Spleen (tissue), 11 donors: ENCODE measurements at regions not wholly inside any gene's neighbourhood (a gene's known extent, or its start where the extent isn't known, plus 50 kb on each side); places are given as distances from the start of the nearest gene placed in this dataset.

Experiments used
- DNase-seq: peaks from one replicate; pipeline ENCODE4 v3.0.0-alpha.2; 2020
- H3K27ac ChIP-seq, 8 donors: fragments of 200-600 bp; sonication (generic) in 7 of 8; 1 replicate in 4 of 8; 2 replicates in 4 of 8; pipeline versions ENCODE4 v1.5.0 to v1.8.0; 2016 to 2021; ENCODE audit warnings: inconsistent platforms in 4 of 8, mild to moderate bottlenecking in 4 of 8, moderate library complexity in 1 of 8
- H3K27me3 ChIP-seq, 7 donors: fragments of 200-600 bp; sonication (generic) in 6 of 7; replicated peaks in 1 of 7; 1 replicate in 4 of 7; 2 replicates in 3 of 7; pipeline versions ENCODE4 v1.5.0 to v1.8.0; 2016 to 2021; ENCODE audit warnings: inconsistent platforms in 3 of 7, mild to moderate bottlenecking in 1 of 7
- H3K36me3 ChIP-seq, 6 donors: fragments of 200-600 bp; sonication (generic) in 5 of 6; 1 replicate in 4 of 6; 2 replicates in 2 of 6; pipeline versions ENCODE4 v1.5.0 to v1.8.0; 2016 to 2021; ENCODE audit warnings: inconsistent platforms in 2 of 6
- H3K4me1 ChIP-seq, 6 donors: fragments of 200-600 bp; sonication (generic) in 5 of 6; 1 replicate in 3 of 6; 2 replicates in 3 of 6; pipeline versions ENCODE4 v1.5.0 to v1.8.0; 2016 to 2021; ENCODE audit warnings: inconsistent platforms in 3 of 6
- H3K4me3 ChIP-seq, 8 donors: fragments of 200-600 bp; sonication (generic) in 7 of 8; 1 replicate in 4 of 8; 2 replicates in 4 of 8; pipeline versions ENCODE4 v1.5.0 to v1.8.0; 2016 to 2021; ENCODE audit warnings: inconsistent platforms in 4 of 8, mild to moderate bottlenecking in 4 of 8, moderate library complexity in 2 of 8
- H3K9me3 ChIP-seq, 8 donors: fragments of 200-600 bp; sonication (generic) in 7 of 8; 1 replicate in 4 of 8; 2 replicates in 4 of 8; pipeline versions ENCODE4 v1.5.0 to v1.8.0; 2016 to 2021; ENCODE audit warnings: inconsistent platforms in 4 of 8
- POLR2A ChIP-seq, 3 donors: fragments of 450-650 bp; IDR thresholded peaks; one replicate each; pipeline ENCODE4 v1.5.1; 2017; ENCODE audit warnings: antibody characterized with exemption in 3 of 3, mild to moderate bottlenecking in 1 of 3
- POLR2AphosphoS5 ChIP-seq, 3 donors: sonication (generic); formaldehyde crosslinking; IDR thresholded peaks; one replicate each; pipeline ENCODE4 v1.5.1; 2017; ENCODE audit warnings: antibody characterized with exemption in 3 of 3
- WGBS, 5 donors: extraction: QIAGEN DNeasy Blood & Tissue Kit in 3 of 5; methylation state at CpG; one replicate each; pipeline versions ENCODE4 v1.1.5 to v1.1.7; 2013 to 2018; 5-methylcytosine and 5-hydroxymethylcytosine counted together
- intact Hi-C: fragments of 100-400 bp; cut with DNase I; formaldehyde crosslinking; loops from one replicate; pipeline ENCODE4 v1.15.0; 2023; ENCODE audit warnings: low total_unique reads
- TF ChIP-seq, protein P1 (sequence below), 11 experiments: fragments of 200-600 bp in 7 of 11; fragments of 450-650 bp in 4 of 11; sonication (generic) in 4 of 11; IDR thresholded peaks in 8 of 11; conservative IDR thresholded peaks in 3 of 11; 1 replicate in 7 of 11; 2 replicates in 4 of 11; pipeline versions ENCODE4 v1.4.0 to v1.8.0; 2016 to 2021; ENCODE audit warnings: antibody characterized with exemption in 11 of 11, inconsistent platforms in 4 of 11, mild to moderate bottlenecking in 1 of 11
- donor health status: healthy with polysubstance abuse.
- donor health status: DM: no; HTN: no; CAD: no; lungs with moderate emphysema.
- donor health status: DM: no; HTN: no; CAD: no.
- donor health status: Bipolar disorder and iron deficiency.
- donor health status: healthy.
- donor health status: DM: no; HTN: no; CAD: no.
- donor health status: DM: yes; HTN: yes; CAD: no.

GRCh38 chr12:59980476-59980875, 384.6 kb downstream of the SLC16A7 start:
- Histone ChIP-seq H3K9me3 (peaks cover 0 to 4% (median 0%) of the 10 kb centered on the region in 8 donors), H3K4me1 (no peaks in the 10 kb centered on the region), H3K36me3 (no peaks in the 10 kb centered on the region), H3K27ac (no peak overlapping the region), H3K4me3 (no peak overlapping the region), H3K27me3 (no peaks in the 10 kb centered on the region)
- DNase-seq = no peak
- intact Hi-C loops = no loop called here
- TF ChIP-seq, protein P1, sequence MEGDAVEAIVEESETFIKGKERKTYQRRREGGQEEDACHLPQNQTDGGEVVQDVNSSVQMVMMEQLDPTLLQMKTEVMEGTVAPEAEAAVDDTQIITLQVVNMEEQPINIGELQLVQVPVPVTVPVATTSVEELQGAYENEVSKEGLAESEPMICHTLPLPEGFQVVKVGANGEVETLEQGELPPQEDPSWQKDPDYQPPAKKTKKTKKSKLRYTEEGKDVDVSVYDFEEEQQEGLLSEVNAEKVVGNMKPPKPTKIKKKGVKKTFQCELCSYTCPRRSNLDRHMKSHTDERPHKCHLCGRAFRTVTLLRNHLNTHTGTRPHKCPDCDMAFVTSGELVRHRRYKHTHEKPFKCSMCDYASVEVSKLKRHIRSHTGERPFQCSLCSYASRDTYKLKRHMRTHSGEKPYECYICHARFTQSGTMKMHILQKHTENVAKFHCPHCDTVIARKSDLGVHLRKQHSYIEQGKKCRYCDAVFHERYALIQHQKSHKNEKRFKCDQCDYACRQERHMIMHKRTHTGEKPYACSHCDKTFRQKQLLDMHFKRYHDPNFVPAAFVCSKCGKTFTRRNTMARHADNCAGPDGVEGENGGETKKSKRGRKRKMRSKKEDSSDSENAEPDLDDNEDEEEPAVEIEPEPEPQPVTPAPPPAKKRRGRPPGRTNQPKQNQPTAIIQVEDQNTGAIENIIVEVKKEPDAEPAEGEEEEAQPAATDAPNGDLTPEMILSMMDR (IDR thresholded peaks at IDR 0.05 in 8 of 11, conservative IDR thresholded peaks at IDR 0.05 in 3 of 11) = no peak
- no peak for TF ChIP-seq POLR2AphosphoS5 (IDR thresholded peaks at IDR 0.05)
- TF ChIP-seq POLR2A (IDR thresholded peaks at IDR 0.05) = no peak
- 79 to 94% (median 87%) methylated on average over 1 of the region's 1 CpG for WGBS, 5 donors

GRCh38 chr12:59999291-59999690, 403.5 kb downstream of the SLC16A7 start:
- Histone ChIP-seq H3K36me3 (no peaks in the 10 kb centered on the region), H3K4me3 (no peak overlapping the region), H3K27ac (no peak overlapping the region), H3K9me3 (peaks cover 0 to 10% (median 0%) of the 10 kb centered on the region in 8 donors), H3K27me3 (no peaks in the 10 kb centered on the region), H3K4me1 (no peaks in the 10 kb centered on the region)
- 67 to 92% (median 85%) methylated on average over 4 of the region's 4 CpGs for WGBS, 5 donors
- DNase-seq = no peak
- no peak for TF ChIP-seq POLR2AphosphoS5 (IDR thresholded peaks at IDR 0.05)
- TF ChIP-seq, protein P1 (IDR thresholded peaks at IDR 0.05 in 8 of 11, conservative IDR thresholded peaks at IDR 0.05 in 3 of 11) = no peak
- intact Hi-C loops = no loop called here

- H3K27me3 ChIP-seq = no peaks in the 10 kb centered on the region
- no peaks in the 10 kb centered on the region for H3K4me1 ChIP-seq
- no peaks in the 10 kb centered on the region for H3K36me3 ChIP-seq
- no peak for DNase-seq
- no peak overlapping the region for H3K27ac ChIP-seq
- 74 to 91% (median 76%) methylated on average over 1 of the region's 1 CpG for WGBS, 5 donors
- H3K4me3 ChIP-seq = no peak overlapping the region
- TF ChIP-seq POLR2A (IDR thresholded peaks at IDR 0.05) (no peak), POLR2AphosphoS5 (IDR thresholded peaks at IDR 0.05) (no peak)
- TF ChIP-seq, protein P1 (IDR thresholded peaks at IDR 0.05 in 8 of 11, conservative IDR thresholded peaks at IDR 0.05 in 3 of 11) = no peak
- H3K9me3 ChIP-seq = peaks cover 0 to 5% (median 0%) of the 10 kb centered on the region in 8 donors
- intact Hi-C loops = no loop called here
Measured at GRCh38 chr12:60010486-60010885, 414.7 kb downstream of the SLC16A7 start.

DNA sequence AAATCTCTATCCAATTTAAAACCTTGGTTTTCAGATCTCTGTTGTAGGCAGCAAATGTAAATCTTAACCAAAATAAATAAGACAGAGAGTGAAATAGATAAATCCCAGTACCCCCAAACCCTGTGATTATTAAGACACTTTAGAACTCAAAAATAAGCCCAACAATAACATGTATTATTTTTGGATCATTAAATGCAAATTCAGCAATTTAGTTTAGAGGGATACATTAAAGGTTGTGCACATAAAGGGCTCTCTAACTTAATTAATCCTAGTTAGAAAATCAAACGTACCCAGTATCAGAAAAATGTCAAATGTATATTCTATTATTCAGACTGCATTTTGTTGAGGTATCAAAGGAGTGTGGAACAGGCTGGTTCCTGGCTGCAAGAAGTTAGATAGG, 416.8 kb downstream of the SLC16A7 start:
- intact Hi-C loops = no loop called here
- Histone ChIP-seq H3K27me3 (no peaks in the 10 kb centered on the region), H3K4me1 (no peaks in the 10 kb centered on the region), H3K4me3 (no peak overlapping the region), H3K9me3 (peaks cover 0 to 5% (median 0%) of the 10 kb centered on the region in 8 donors), H3K27ac (no peak overlapping the region), H3K36me3 (no peaks in the 10 kb centered on the region)
- WGBS, 5 donors = 48 to 78% (median 53%) methylated on average over 1 of the region's 1 CpG
- no peak for DNase-seq
- TF ChIP-seq POLR2AphosphoS5 (IDR thresholded peaks at IDR 0.05) (no peak), POLR2A (IDR thresholded peaks at IDR 0.05) (no peak)
- TF ChIP-seq, protein P1 (IDR thresholded peaks at IDR 0.05 in 8 of 11, conservative IDR thresholded peaks at IDR 0.05 in 3 of 11) = no peak
